Large intestine (tissue), 3 donors: ENCODE measurements at regions not wholly inside any gene's neighbourhood (a gene's known extent, or its start where the extent isn't known, plus 50 kb on each side); places are given as distances from the start of the nearest gene placed in this dataset.
"Not testable (repeated sequence)": the region's sequence is repeated elsewhere in the genome, so short reads cannot be mapped to it uniquely, and the experiment has no call there.

Experiments
- DNase-seq, 2 donors: peaks; one replicate each; pipeline versions ENCODE4 v3.0.0 to v3.0.0-alpha.2; 2013
- H3K27ac ChIP-seq: one replicate; pipeline ENCODE4 v1.5.1; 2013; ENCODE audit warnings: low read length
- H3K27me3 ChIP-seq: 2 replicates; pipeline ENCODE4 v1.6.1; 2013; ENCODE audit warnings: low read length; ENCODE audit not compliant: control insufficient read depth, insufficient read depth
- H3K36me3 ChIP-seq: 2 replicates; pipeline ENCODE4 v1.6.1; 2013; ENCODE audit warnings: low read length; ENCODE audit not compliant: control insufficient read depth, insufficient read depth
- H3K4me1 ChIP-seq: one replicate; pipeline ENCODE4 v1.6.1; 2013; ENCODE audit warnings: low read length; ENCODE audit not compliant: control insufficient read depth, insufficient read depth
- H3K4me3 ChIP-seq: one replicate; pipeline ENCODE4 v1.5.1; 2013; ENCODE audit warnings: low read length
- H3K9me3 ChIP-seq: one replicate; pipeline ENCODE4 v1.6.1; 2013; ENCODE audit warnings: mild to moderate bottlenecking, low read depth, low read length, moderate library complexity; ENCODE audit not compliant: control insufficient read depth
- WGBS: methylation state at CpG from one replicate; pipeline ENCODE4 v1.1.5; 2013; ENCODE audit warnings: low lambda C conversion rate; ENCODE audit not compliant: insufficient coverage; 5-methylcytosine and 5-hydroxymethylcytosine counted together

DNA sequence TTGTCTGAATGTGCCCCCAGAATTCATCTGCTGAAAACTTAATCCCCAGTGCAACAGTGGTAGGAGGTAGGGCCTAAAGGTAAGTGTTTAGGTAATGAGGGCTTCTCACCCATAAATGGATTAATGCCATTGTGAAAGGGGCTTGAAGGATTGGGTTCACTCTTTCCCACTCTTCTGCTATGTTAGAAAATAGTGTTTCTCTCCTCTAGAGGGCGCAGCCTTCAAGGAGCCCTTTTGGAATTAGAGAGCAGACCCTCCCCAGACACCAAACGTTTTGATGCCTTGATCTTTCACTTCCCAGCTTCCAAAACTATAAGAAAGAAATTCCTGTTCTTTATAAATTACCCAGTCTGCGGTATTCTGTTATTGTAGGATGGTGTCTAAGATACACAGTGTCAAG lies 706.4 kb downstream of the SMARCA1 start:
- H3K27ac ChIP-seq, result no peak overlapping the region
- no CpG with 5 or more reads among the region's 3 CpGs for WGBS
- no peak for DNase-seq

DNA sequence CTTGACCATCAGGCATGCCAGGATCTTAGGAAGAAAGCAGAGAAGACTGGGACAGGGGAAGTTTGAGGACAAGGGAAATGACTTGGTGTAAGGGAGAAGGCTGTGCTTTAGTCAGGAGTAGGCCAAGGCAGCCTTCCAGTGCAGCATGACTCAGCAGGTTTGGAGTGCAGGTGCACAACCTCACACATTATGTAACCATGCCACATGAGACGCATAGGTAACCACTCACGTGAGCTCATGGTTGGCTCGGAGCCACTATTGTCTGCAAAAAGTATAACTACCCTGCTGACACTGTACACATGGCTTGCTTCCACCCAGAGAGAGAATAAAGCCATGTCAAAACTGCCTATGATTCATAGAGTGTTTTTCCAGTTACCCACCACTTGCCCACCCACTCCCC lies 715.9 kb downstream of the SMARCA1 start:
- no peaks in the 10 kb centered on the region for H3K9me3 ChIP-seq
- no peak for DNase-seq
- H3K36me3 ChIP-seq, result no peaks in the 10 kb centered on the region
- no CpG with 5 or more reads among the region's 3 CpGs for WGBS
- H3K27me3 ChIP-seq, result no peaks in the 10 kb centered on the region
- no peak overlapping the region for H3K27ac ChIP-seq
- H3K4me3 ChIP-seq, result no peak overlapping the region
- peaks cover 7% of the 10 kb centered on the region for H3K4me1 ChIP-seq

More for the DNA sequence above, 706.4 kb downstream of the SMARCA1 start:
- Histone ChIP-seq H3K4me1 (no peaks in the 10 kb centered on the region), H3K9me3 (no peaks in the 10 kb centered on the region), H3K27me3 (no peaks in the 10 kb centered on the region), H3K4me3 (no peak overlapping the region), H3K36me3 (no peaks in the 10 kb centered on the region)

- peaks cover 7% of the 10 kb centered on the region for H3K4me1 ChIP-seq
- no CpG with 5 or more reads among the region's 2 CpGs for WGBS
- no peaks in the 10 kb centered on the region for H3K9me3 ChIP-seq
- peak overlapping the region; percentile 73 for H3K27ac ChIP-seq
- no peaks in the 10 kb centered on the region for H3K27me3 ChIP-seq
- H3K36me3 ChIP-seq, result no peaks in the 10 kb centered on the region
- H3K4me3 ChIP-seq, result no peak overlapping the region
- DNase-seq, result peak; percentile 32 to 58
These were observed 718.1 kb downstream of the SMARCA1 start for GRCh38 chrX:128805236-128805635.

DNA sequence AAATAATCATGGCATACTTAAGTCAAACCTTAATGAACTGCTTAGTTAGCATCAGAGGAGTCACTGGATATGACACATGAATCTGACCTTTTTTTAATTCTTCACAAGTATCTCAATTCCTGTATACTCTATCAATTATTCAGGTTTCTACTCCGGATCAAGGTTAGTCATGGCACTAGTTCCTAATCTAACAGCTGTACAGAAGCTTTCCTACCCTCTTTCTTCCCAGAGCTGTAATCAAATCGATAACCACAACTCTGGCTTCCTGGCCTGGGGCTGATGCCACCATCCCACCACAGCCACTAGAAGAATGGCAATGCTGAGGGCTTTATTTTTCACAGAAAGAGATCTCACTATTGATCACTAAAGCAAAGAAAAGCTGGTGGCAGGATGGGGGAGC lies 718.5 kb downstream of the SMARCA1 start:
- Histone ChIP-seq H3K27me3 (no peaks in the 10 kb centered on the region), H3K4me3 (no peak overlapping the region), H3K27ac (peak overlapping the region; percentile 73), H3K4me1 (peaks cover 7% of the 10 kb centered on the region), H3K36me3 (no peaks in the 10 kb centered on the region), H3K9me3 (no peaks in the 10 kb centered on the region)
- 83% methylated on average over 1 of the region's 2 CpGs for WGBS
- DNase-seq, result peak in 1 of 2 donors; percentile 7

GRCh38 chrX:128800138-128800537 lies 723.2 kb downstream of the SMARCA1 start:
- H3K9me3 ChIP-seq, result no peaks in the 10 kb centered on the region
- no peak overlapping the region for H3K4me3 ChIP-seq
- no peaks in the 10 kb centered on the region for H3K36me3 ChIP-seq
- no peak for DNase-seq
- H3K27me3 ChIP-seq, result no peaks in the 10 kb centered on the region
- H3K4me1 ChIP-seq, result no peaks in the 10 kb centered on the region
- no peak overlapping the region for H3K27ac ChIP-seq
- no CpG with 5 or more reads among the region's 2 CpGs for WGBS

GRCh38 chrX:128783139-128783538 lies 730.9 kb upstream of the ACTRT1 start:
- not testable (repeated sequence) for H3K4me3 ChIP-seq, H3K27ac ChIP-seq, H3K36me3 ChIP-seq, DNase-seq, H3K9me3 ChIP-seq, H3K27me3 ChIP-seq, H3K4me1 ChIP-seq
- no CpG with 5 or more reads among the region's 6 CpGs for WGBS

GRCh38 chrX:128781506-128781905 lies 729.3 kb upstream of the ACTRT1 start:
- no peak overlapping the region for H3K27ac ChIP-seq
- WGBS, result no CpG with 5 or more reads among the region's 1 CpG
- H3K4me3 ChIP-seq, result no peak overlapping the region
- peak in 1 of 2 donors; percentile 27 for DNase-seq
- H3K4me1 ChIP-seq, result no peaks in the 10 kb centered on the region
- H3K27me3 ChIP-seq, result no peaks in the 10 kb centered on the region
- H3K9me3 ChIP-seq, result no peaks in the 10 kb centered on the region
- no peaks in the 10 kb centered on the region for H3K36me3 ChIP-seq

DNA sequence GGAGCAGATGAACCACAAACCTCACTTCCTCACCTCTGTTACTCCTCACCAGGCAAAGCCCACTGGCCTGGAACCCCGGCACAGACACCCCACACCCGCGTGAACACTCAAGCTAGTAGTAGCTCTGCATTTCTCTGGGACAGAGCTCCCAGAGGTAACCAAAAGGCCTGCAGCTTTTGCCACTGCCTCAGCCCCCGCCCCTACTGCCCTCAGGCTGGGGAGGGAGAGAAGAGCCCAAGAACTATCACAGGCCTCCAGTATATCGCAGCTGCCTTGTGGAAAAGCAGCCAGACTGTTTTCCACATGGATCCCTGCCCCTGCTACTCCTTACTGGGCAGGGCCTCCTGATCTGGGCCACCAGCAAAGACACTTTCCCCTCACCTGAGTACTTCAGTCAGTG lies 728.7 kb upstream of the ACTRT1 start:
- H3K27ac ChIP-seq, result no peak overlapping the region
- no peak overlapping the region for H3K4me3 ChIP-seq
- no peaks in the 10 kb centered on the region for H3K9me3 ChIP-seq
- no CpG with 5 or more reads among the region's 5 CpGs for whole genome bisulfite sequencing
- no peak for DNase-seq
- no peaks in the 10 kb centered on the region for H3K27me3 ChIP-seq
- no peaks in the 10 kb centered on the region for H3K36me3 ChIP-seq
- H3K4me1 ChIP-seq, result no peaks in the 10 kb centered on the region

DNA sequence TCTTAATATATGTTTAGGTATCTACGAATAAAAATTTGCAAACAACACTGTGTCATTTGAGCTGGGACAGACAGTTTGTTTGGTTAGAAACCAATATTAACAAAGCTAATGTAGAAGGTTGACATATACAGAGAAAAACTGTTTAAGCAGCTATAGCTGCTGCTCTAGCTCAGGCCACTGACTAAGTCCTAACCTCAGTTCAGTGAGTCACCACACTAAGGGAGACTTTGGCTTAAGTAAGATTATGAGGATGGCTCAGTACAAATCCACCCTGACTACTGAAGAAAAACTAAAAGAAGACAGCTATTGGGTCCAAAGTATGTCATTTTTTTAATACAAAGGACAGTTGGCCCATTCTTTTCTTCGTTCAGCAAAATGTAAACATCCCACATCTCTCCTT lies 717.3 kb upstream of the ACTRT1 start:
- H3K9me3 ChIP-seq, result peaks cover 4% of the 10 kb centered on the region
- no peaks in the 10 kb centered on the region for H3K27me3 ChIP-seq
- H3K36me3 ChIP-seq, result no peaks in the 10 kb centered on the region
- no peaks in the 10 kb centered on the region for H3K4me1 ChIP-seq
- no peak overlapping the region for H3K4me3 ChIP-seq
- H3K27ac ChIP-seq, result no peak overlapping the region
- no peak for DNase-seq
- WGBS, result no CpG with 5 or more reads among the region's 2 CpGs

DNA sequence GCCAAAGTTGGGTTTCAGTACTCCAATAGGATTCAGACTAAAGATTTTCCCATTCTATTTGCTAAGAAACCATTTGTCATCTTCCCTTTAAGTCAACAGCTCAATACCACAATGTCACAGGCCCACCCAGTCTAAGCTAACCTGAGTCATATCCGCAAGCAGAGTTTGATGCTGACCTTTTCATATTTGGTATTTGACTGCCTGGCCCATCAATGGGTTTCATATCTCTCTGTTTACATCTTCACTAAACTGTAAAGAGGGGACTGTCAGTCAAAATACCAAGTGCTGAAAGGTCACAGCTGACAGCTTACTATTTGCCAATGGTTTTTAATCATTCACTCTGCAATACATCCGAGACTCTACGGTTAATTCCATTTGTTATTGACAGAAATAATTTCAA lies 707.5 kb upstream of the ACTRT1 start:
- no peaks in the 10 kb centered on the region for H3K27me3 ChIP-seq
- no peaks in the 10 kb centered on the region for H3K9me3 ChIP-seq
- WGBS, result no CpG with 5 or more reads among the region's 3 CpGs
- H3K36me3 ChIP-seq, result no peaks in the 10 kb centered on the region
- H3K4me1 ChIP-seq, result no peaks in the 10 kb centered on the region
- no peak for DNase-seq
- no peak overlapping the region for H3K4me3 ChIP-seq
- no peak overlapping the region for H3K27ac ChIP-seq

- no peaks in the 10 kb centered on the region for H3K4me1 ChIP-seq
- H3K4me3 ChIP-seq, result no peak overlapping the region
- no CpG with 5 or more reads among the region's 1 CpG for WGBS
- no peak overlapping the region for H3K27ac ChIP-seq
- H3K36me3 ChIP-seq, result no peaks in the 10 kb centered on the region
- no peak for DNase-seq
- no peaks in the 10 kb centered on the region for H3K27me3 ChIP-seq
- no peaks in the 10 kb centered on the region for H3K9me3 ChIP-seq
These were observed 707.0 kb upstream of the ACTRT1 start for GRCh38 chrX:128759177-128759576.
